ENCODE measurements at regions not wholly inside any gene's neighbourhood (a gene's known extent, or its start where the extent isn't known, plus 50 kb on each side); places are given as distances from the start of the nearest gene placed in this dataset.

- no peak for DNase-seq
Measured at GRCh38 chr3:6125520-6125919, 735.4 kb upstream of the GRM7 start.

- no peak for DNase-seq
Measured at GRCh38 chr3:6132684-6133432, 728.1 kb upstream of the GRM7 start.

- no peak for DNase-seq
Measured at GRCh38 chr3:6142707-6143106, 718.2 kb upstream of the GRM7 start.

GRCh38 chr3:6147883-6148282 is 713.0 kb upstream of the GRM7 start:
- DNase-seq, result no peak

- no peak for DNase-seq
Measured at GRCh38 chr3:6155650-6156338, 705.1 kb upstream of the GRM7 start.

GRCh38 chr3:6165951-6166350 is 695.0 kb upstream of the GRM7 start:
- no peak for DNase-seq

GRCh38 chr3:6168256-6168655 is 692.7 kb upstream of the GRM7 start:
- peak in 1 of 2 donors; percentile 10 for DNase-seq

- DNase-seq, result no peak
Measured at GRCh38 chr3:6172871-6173642, 687.9 kb upstream of the GRM7 start.

GRCh38 chr3:6177417-6177816 is 683.5 kb upstream of the GRM7 start:
- no peak for DNase-seq

GRCh38 chr3:6179761-6180160 is 681.2 kb upstream of the GRM7 start:
- no peak for DNase-seq

GRCh38 chr3:6180171-6180570 is 680.7 kb upstream of the GRM7 start:
- DNase-seq, result no peak

GRCh38 chr3:6182476-6182875 is 678.4 kb upstream of the GRM7 start:
- no peak for DNase-seq

GRCh38 chr3:6182909-6183308 is 678.0 kb upstream of the GRM7 start:
- no peak for DNase-seq

GRCh38 chr3:6189384-6189783 is 671.5 kb upstream of the GRM7 start:
- no peak for DNase-seq

- no peak for DNase-seq
Measured at GRCh38 chr3:6204891-6205290, 656.0 kb upstream of the GRM7 start.

GRCh38 chr3:6216135-6217026 is 644.5 kb upstream of the GRM7 start:
- DNase-seq, result no peak

- DNase-seq, result no peak
Measured at GRCh38 chr3:6220447-6220846, 640.5 kb upstream of the GRM7 start.

GRCh38 chr3:6222069-6222468 is 638.8 kb upstream of the GRM7 start:
- no peak for DNase-seq

GRCh38 chr3:6223572-6223971 is 637.3 kb upstream of the GRM7 start:
- DNase-seq, result no peak

- no peak for DNase-seq
Measured at GRCh38 chr3:6228958-6229683, 631.8 kb upstream of the GRM7 start.

GRCh38 chr3:6229778-6230410 is 631.0 kb upstream of the GRM7 start:
- no peak for DNase-seq

GRCh38 chr3:6242104-6242503 is 618.8 kb upstream of the GRM7 start:
- no peak for DNase-seq
